ENCODE measurements at regions not wholly inside any gene's neighbourhood (a gene's known extent, or its start where the extent isn't known, plus 50 kb on each side); places are given as distances from the start of the nearest gene placed in this dataset.

- POLR2A ChIA-PET, result no interaction called here
- Histone ChIP-seq H3K79me2 (ENCODE audit: insufficient read depth, low read length) (no peaks in the 10 kb centered on the region), H3K27me3 (ENCODE audit: insufficient read depth, low read length) (no peaks in the 10 kb centered on the region), H3K9ac (ENCODE audit: low read length) (no peak overlapping the region), H3K27ac (ENCODE audit: low read depth, low read length) (no peak overlapping the region), H3K4me3 (replicated peaks in 1 of 2; ENCODE audit: low read depth in 1 of 2, low read length in 2 of 2) (no peak overlapping the region), H3K36me3 (ENCODE audit: control insufficient read depth in 1 of 2, insufficient read depth in 2 of 2, low read length in 2 of 2) (no peaks in the 10 kb centered on the region), H3K9me3 (ENCODE audit: control insufficient read depth in 1 of 2, insufficient read depth in 1 of 2, low read depth in 1 of 2, low read length in 2 of 2) (no peaks in the 10 kb centered on the region), H3K4me2 (ENCODE audit: low read length) (no peak overlapping the region), H3K4me1 (ENCODE audit: control insufficient read depth in 1 of 2, insufficient read depth in 2 of 2, low read length in 2 of 2) (peaks cover 0 to 12% of the 10 kb centered on the region in 2 experiments; a peak in 1 of 4 replicates), H3K9me2 (ENCODE audit: insufficient read depth) (no peaks in the 10 kb centered on the region), H4K20me1 (ENCODE audit: insufficient read depth) (no peaks in the 10 kb centered on the region), H2AFZ (ENCODE audit: low read depth, low read length, poor library complexity, severe bottlenecking) (no peak overlapping the region)
- DNase-seq (ENCODE audit: low read depth, low spot score), result no peak
- no peak for ATAC-seq
- CTCF ChIA-PET, result no interaction called here
- intact Hi-C loops (cut with micrococcal nuclease), result no loop called here
- BruUV-seq (replicated peaks), result no TSS peak
- TF ChIP-seq YY1 (IDR thresholded peaks at IDR 0.05; ENCODE audit: extremely low read depth, insufficient replicate concordance, low read depth, low read length) (no peak), POLR2AphosphoS5 (IDR thresholded peaks at IDR 0.05; ENCODE audit: low read depth, low read length) (no peak), EZH2phosphoT487 (IDR thresholded peaks at IDR 0.05; ENCODE audit: borderline replicate concordance) (no peak), RAD21 (IDR thresholded peaks at IDR 0.05; ENCODE audit: low read depth) (no peak), JUND (IDR thresholded peaks at IDR 0.05) (no peak), TCF7L2 (IDR thresholded peaks at IDR 0.05; ENCODE audit: borderline replicate concordance, extremely low read depth, insufficient read depth, insufficient read length) (no peak), ZFX (IDR thresholded peaks at IDR 0.05) (no peak), EZH2 (IDR thresholded peaks at IDR 0.05) (no peak), POLR2A (IDR thresholded peaks at IDR 0.05; ENCODE audit: borderline replicate concordance, extremely low read depth, insufficient read depth, insufficient read length) (no peak), ZNF274 (IDR thresholded peaks at IDR 0.05; ENCODE audit: low read depth, low read length) (no peak), ZBTB33 (IDR thresholded peaks at IDR 0.05; ENCODE audit: extremely low read depth, insufficient replicate concordance, low read length) (no peak), SRF (IDR thresholded peaks at IDR 0.05; ENCODE audit: low read depth) (no peak), REST (IDR thresholded peaks at IDR 0.05; ENCODE audit: low read depth) (no peak), SIN3A (IDR thresholded peaks at IDR 0.05; ENCODE audit: low read depth) (no peak)
- RAD21 ChIA-PET (ENCODE audit: low non-redundant PET in 1 of 2, low total read pairs in 2 of 2, uncharacterized antibody in 2 of 2, unreplicated experiment in 2 of 2), result no interaction called here
These were observed 69.2 kb upstream of the IGFBP3 start for GRCh38 chr7:45990276-45990675.
